NCI-H2081 (cell line): ENCODE measurements at regions not wholly inside any gene's neighbourhood (a gene's known extent, or its start where the extent isn't known, plus 50 kb on each side); places are given as distances from the start of the nearest gene placed in this dataset.
"Not testable (repeated sequence)": the region's sequence is repeated elsewhere in the genome, so short reads cannot be mapped to it uniquely, and the experiment has no call there.

Experiments used
- DNase-seq, 2 experiments: peaks; one replicate each; lab custom pipeline; 2025; lab: John Stamatoyannopoulos, UW

- DNase-seq = no peak
Measured at GRCh38 chr16:7278636-7279035, 54.0 kb upstream of the RBFOX1 start.

- DNase-seq = no peak
Measured at GRCh38 chr16:7272567-7273158, 60.0 kb upstream of the RBFOX1 start.

- DNase-seq = no peak
Measured at GRCh38 chr16:7271486-7271885, 61.2 kb upstream of the RBFOX1 start.

- DNase-seq = no peak
Measured at GRCh38 chr16:7270823-7271222, 61.8 kb upstream of the RBFOX1 start.

GRCh38 chr16:7270006-7270405, 62.6 kb upstream of the RBFOX1 start:
- no peak for DNase-seq

GRCh38 chr16:7268182-7268581, 64.5 kb upstream of the RBFOX1 start:
- DNase-seq = peak; percentile 31 to 56

GRCh38 chr16:7257016-7257415, 75.6 kb upstream of the RBFOX1 start:
- no peak for DNase-seq

- DNase-seq = no peak
Measured at GRCh38 chr16:7246578-7246977, 86.1 kb upstream of the RBFOX1 start.

- DNase-seq = no peak
Measured at GRCh38 chr16:7239547-7239946, 93.1 kb upstream of the RBFOX1 start.

- no peak for DNase-seq
Measured at GRCh38 chr16:7236824-7237410, 95.7 kb upstream of the RBFOX1 start.

GRCh38 chr16:7233975-7234374, 98.7 kb upstream of the RBFOX1 start:
- DNase-seq = no peak

- no peak for DNase-seq
Measured at GRCh38 chr16:7231762-7232161, 100.9 kb upstream of the RBFOX1 start.

GRCh38 chr16:7229433-7230218, 103.0 kb upstream of the RBFOX1 start:
- DNase-seq = not testable (repeated sequence)

- DNase-seq = no peak
Measured at GRCh38 chr16:7227229-7227721, 105.4 kb upstream of the RBFOX1 start.

- DNase-seq = no peak
Measured at GRCh38 chr16:7221157-7221556, 111.5 kb upstream of the RBFOX1 start.

GRCh38 chr16:7218936-7219335, 113.7 kb upstream of the RBFOX1 start:
- DNase-seq = peak in 1 of 2 experiments; percentile 31

- no peak for DNase-seq
Measured at GRCh38 chr16:7217797-7218196, 114.8 kb upstream of the RBFOX1 start.

GRCh38 chr16:7216719-7217118, 115.9 kb upstream of the RBFOX1 start:
- DNase-seq = no peak

GRCh38 chr16:7211781-7212180, 120.9 kb upstream of the RBFOX1 start:
- DNase-seq = no peak

- DNase-seq = no peak
Measured at GRCh38 chr16:7209598-7209997, 123.0 kb upstream of the RBFOX1 start.

- DNase-seq = no peak
Measured at GRCh38 chr16:7206469-7206868, 126.2 kb upstream of the RBFOX1 start.

GRCh38 chr16:7200320-7200719, 132.3 kb upstream of the RBFOX1 start:
- no peak for DNase-seq

- no peak for DNase-seq
Measured at GRCh38 chr16:7185689-7186088, 147.0 kb upstream of the RBFOX1 start.
